HG03039 (cell line): ENCODE measurements at regions not wholly inside any gene's neighbourhood (a gene's known extent, or its start where the extent isn't known, plus 50 kb on each side); places are given as distances from the start of the nearest gene placed in this dataset.

Experiments used
- ATAC-seq: cut with Tn5 transposase; IDR thresholded peaks from one replicate; pipeline ENCODE4 v1.9.1; 2021; ENCODE audit warnings: mild to moderate bottlenecking, moderate library complexity; ENCODE audit not compliant: unreplicated experiment

DNA sequence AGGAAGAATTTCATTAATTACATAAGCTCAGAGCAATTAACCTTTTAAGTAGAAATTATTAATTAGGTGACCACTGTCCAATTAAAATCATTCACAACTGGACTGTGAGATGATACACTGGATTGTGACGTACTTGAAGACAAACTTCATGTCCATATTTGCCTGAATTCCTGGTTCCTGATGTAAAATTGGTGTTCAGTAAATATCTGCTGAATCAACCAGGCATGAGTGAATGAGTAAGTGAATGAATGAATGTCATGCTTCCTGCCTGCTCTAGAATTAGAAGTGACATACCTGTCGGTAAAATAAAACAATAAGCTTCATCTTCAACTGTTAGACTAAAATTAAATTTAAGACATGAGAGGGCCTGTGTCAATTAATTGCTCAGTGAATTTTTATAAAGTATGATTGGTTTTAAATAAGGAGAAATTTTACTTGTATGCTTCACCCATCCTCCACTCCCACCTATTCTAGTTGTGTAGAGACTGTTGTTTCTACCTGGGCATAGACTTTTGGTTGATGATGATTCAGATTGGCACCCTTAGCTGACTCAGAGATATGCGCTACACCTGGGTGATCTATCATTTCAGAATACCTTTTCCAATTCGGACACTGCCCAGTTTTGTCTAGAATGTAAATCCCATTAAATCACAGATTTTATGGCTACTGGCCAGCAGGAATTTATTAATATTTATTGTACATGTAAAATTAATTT is 56.9 kb upstream of the PTGS2 start:
- ATAC-seq, result no peak

GRCh38 chr1:186735463-186735862 is 55.2 kb upstream of the PTGS2 start:
- ATAC-seq, result no peak

- no peak for ATAC-seq
Measured at GRCh38 chr1:186730951-186731729, 50.9 kb upstream of the PTGS2 start.
